ENCODE measurements at regions not wholly inside any gene's neighbourhood (a gene's known extent, or its start where the extent isn't known, plus 50 kb on each side); places are given as distances from the start of the nearest gene placed in this dataset.

- TF ChIP-seq POLR2A (IDR thresholded peaks at IDR 0.05) (no peak), CTCF (IDR thresholded peaks at IDR 0.05) (no peak)
Observed at GRCh38 chr1:227401562-227402342, 83.5 kb upstream of the CDC42BPA start.

Data from heart left ventricle (tissue), 13 donors.